H1 (cell line): ENCODE measurements at regions not wholly inside any gene's neighbourhood (a gene's known extent, or its start where the extent isn't known, plus 50 kb on each side); places are given as distances from the start of the nearest gene placed in this dataset.

Experiments
- CTCF ChIA-PET: fragments of 300-600 bp; sonication (Branson Sonifier 250); formaldehyde crosslinking; loops from one replicate; lab custom pipeline; 2021; ENCODE audit not compliant: partially characterized antibody; lab: Charles Lee
- POLR2A ChIA-PET: fragments of 300-600 bp; sonication (Branson Sonifier 250); formaldehyde crosslinking; loops from one replicate; lab custom pipeline; 2021; ENCODE audit warnings: inconsistent platforms; ENCODE audit not compliant: partially characterized antibody; lab: Charles Lee
- DNase-seq, 2 experiments: peaks; one replicate each; pipeline versions ENCODE4 v3.0.0 to v3.0.0-alpha.2; 2010 to 2022; ENCODE audit warnings: low spot score in 2 of 2, low read depth in 1 of 2, mixed read lengths in 1 of 2
- FAIRE-seq: peaks from 2 replicates; lab custom pipeline; 2011; peaks lifted over from hg19 to GRCh38; lab: Jason Lieb, UNC
- H2AFZ ChIP-seq: 2 replicates; pipeline ENCODE4 v1.8.1; 2012; ENCODE audit warnings: low read length, inconsistent platforms
- H2AK5ac ChIP-seq: 2 replicates; pipeline ENCODE4 v1.6.1; 2013; ENCODE audit warnings: low read depth, low read length
- H2BK120ac ChIP-seq: replicated peaks from 2 replicates; pipeline ENCODE3; 2013; ENCODE audit warnings: low read depth, low read length, inconsistent platforms
- H2BK12ac ChIP-seq: 2 replicates; pipeline ENCODE4 v1.6.1; 2013; ENCODE audit warnings: low read depth, low read length
- H2BK15ac ChIP-seq: 2 replicates; pipeline ENCODE4 v1.6.1; 2013; ENCODE audit warnings: low read length
- H2BK20ac ChIP-seq: 2 replicates; pipeline ENCODE4 v1.6.1; 2013; ENCODE audit warnings: low read length
- H2BK5ac ChIP-seq: 2 replicates; pipeline ENCODE4 v1.6.1; 2013; ENCODE audit warnings: low read depth, low read length
- H3K14ac ChIP-seq: 2 replicates; pipeline ENCODE4 v1.6.1; 2013; ENCODE audit warnings: inconsistent platforms; ENCODE audit not compliant: insufficient read length
- H3K18ac ChIP-seq: 2 replicates; pipeline ENCODE4 v1.6.1; 2013; ENCODE audit warnings: low read length; ENCODE audit errors: extremely low read depth
- H3K23ac ChIP-seq: 2 replicates; pipeline ENCODE4 v1.6.1; 2013; ENCODE audit warnings: inconsistent platforms; ENCODE audit not compliant: insufficient read length
- H3K23me2 ChIP-seq: 2 replicates; pipeline ENCODE4 v1.6.1; 2013; ENCODE audit warnings: low read depth, low read length
- H3K27ac ChIP-seq: 2 replicates; pipeline ENCODE4 v1.6.1; 2011; ENCODE audit warnings: low read depth, low read length, inconsistent platforms
- H3K27me3 ChIP-seq, 4 experiments: replicated peaks in 1 of 4; 1 replicate in 1 of 4; 2 replicates in 3 of 4; pipeline versions ENCODE4 v1.6.1 to v1.8.1; 2011 to 2013; ENCODE audit warnings: low read length in 3 of 4, mild to moderate bottlenecking in 3 of 4, inconsistent platforms in 2 of 4, mixed read lengths in 2 of 4, moderate library complexity in 1 of 4; ENCODE audit not compliant: control insufficient read depth in 3 of 4, insufficient read depth in 3 of 4; ENCODE audit errors: extremely low read depth in 1 of 4
- H3K36me3 ChIP-seq, 4 experiments: 2 replicates each; pipeline versions ENCODE4 v1.6.1 to v1.8.1; 2011 to 2013; ENCODE audit warnings: mild to moderate bottlenecking in 4 of 4, low read length in 3 of 4, moderate library complexity in 2 of 4, control low read depth in 1 of 4, inconsistent platforms in 1 of 4; ENCODE audit not compliant: insufficient read depth in 4 of 4, control insufficient read depth in 2 of 4
- H3K4ac ChIP-seq: replicated peaks from 2 replicates; pipeline ENCODE3; 2013; ENCODE audit warnings: low read length, low read depth, mixed read lengths, inconsistent platforms; ENCODE audit not compliant: insufficient read length
- H3K4me1 ChIP-seq, 4 experiments: replicated peaks in 1 of 4; 1 replicate in 1 of 4; 2 replicates in 3 of 4; pipeline versions ENCODE4 v1.6.1 to v1.8.1; 2011 to 2013; ENCODE audit warnings: low read length in 3 of 4, inconsistent platforms in 2 of 4, mixed read lengths in 1 of 4; ENCODE audit not compliant: insufficient read depth in 4 of 4, control insufficient read depth in 3 of 4
- H3K4me2 ChIP-seq, 2 experiments: 2 replicates each; pipeline versions ENCODE4 v1.6.1 to v1.8.1; 2011 to 2013; ENCODE audit warnings: low read depth in 2 of 2, low read length in 2 of 2, control low read depth in 1 of 2, inconsistent platforms in 1 of 2, mild to moderate bottlenecking in 1 of 2; ENCODE audit not compliant: insufficient read depth in 1 of 2
- H3K4me3 ChIP-seq, 4 experiments: fragments of 200-600, 300-600 bp in 1 of 4; sonication (generic), shearing (Covaris generic), sonication (Bioruptor Twin) in 1 of 4; 2 replicates each; pipeline versions ENCODE4 v1.5.1 to v1.8.1; 2011 to 2016; ENCODE audit warnings: low read length in 4 of 4, low read depth in 3 of 4, control low read depth in 2 of 4, inconsistent platforms in 2 of 4, mild to moderate bottlenecking in 2 of 4, mixed read lengths in 1 of 4, moderate library complexity in 1 of 4; ENCODE audit not compliant: insufficient read depth in 2 of 4; ENCODE audit errors: extremely low read depth in 1 of 4
- H3K56ac ChIP-seq: replicated peaks from 2 replicates; pipeline ENCODE3; 2013; ENCODE audit warnings: low read depth, mild to moderate bottlenecking, mixed read lengths, low read length, inconsistent platforms; ENCODE audit not compliant: insufficient read length
- H3K79me1 ChIP-seq: 2 replicates; pipeline ENCODE4 v1.6.1; 2013; ENCODE audit warnings: low read depth, low read length, control low read depth
- H3K79me2 ChIP-seq, 2 experiments: 2 replicates each; pipeline versions ENCODE4 v1.6.1 to v1.8.1; 2012 to 2013; ENCODE audit warnings: low read length in 2 of 2, mild to moderate bottlenecking in 2 of 2, inconsistent platforms in 1 of 2; ENCODE audit not compliant: insufficient read depth in 2 of 2, control insufficient read depth in 1 of 2
- H3K9ac ChIP-seq, 4 experiments: replicated peaks in 1 of 4; 1 replicate in 1 of 4; 2 replicates in 3 of 4; pipeline versions ENCODE4 v1.6.1 to v1.8.1; 2011 to 2013; ENCODE audit warnings: low read depth in 3 of 4, low read length in 3 of 4, control low read depth in 2 of 4, mild to moderate bottlenecking in 2 of 4, moderate library complexity in 2 of 4, inconsistent platforms in 1 of 4; ENCODE audit errors: extremely low read depth in 1 of 4
- H3K9me3 ChIP-seq, 2 experiments: 2 replicates each; pipeline versions ENCODE4 v1.6.1 to v1.8.1; 2012 to 2013; ENCODE audit warnings: mild to moderate bottlenecking in 2 of 2, moderate library complexity in 2 of 2, control low read depth in 1 of 2, inconsistent platforms in 1 of 2, low read depth in 1 of 2, low read length in 1 of 2, mixed read lengths in 1 of 2; ENCODE audit not compliant: insufficient read depth in 2 of 2
- H4K20me1 ChIP-seq, 2 experiments: replicated peaks in 1 of 2; 2 replicates each; pipeline versions ENCODE3 to v1.8.1; 2011 to 2013; ENCODE audit warnings: inconsistent platforms in 2 of 2, low read length in 2 of 2, mild to moderate bottlenecking in 1 of 2; ENCODE audit not compliant: insufficient read depth in 2 of 2, control insufficient read depth in 1 of 2
- H4K5ac ChIP-seq: 2 replicates; pipeline ENCODE4 v1.6.1; 2013; ENCODE audit warnings: low read length, low read depth, mixed read lengths, inconsistent platforms; ENCODE audit not compliant: insufficient read length
- H4K8ac ChIP-seq: 2 replicates; pipeline ENCODE4 v1.8.0; 2013; ENCODE audit warnings: mild to moderate bottlenecking, moderate library complexity, low read length, inconsistent platforms; ENCODE audit not compliant: insufficient read depth; ENCODE audit errors: extremely low read depth
- H4K91ac ChIP-seq: replicated peaks from 2 replicates; pipeline ENCODE3; 2013; ENCODE audit warnings: low read length, mixed read lengths, inconsistent platforms; ENCODE audit not compliant: insufficient read length
- FOSL1 ChIP-seq: IDR thresholded peaks from 2 replicates; pipeline ENCODE4 v1.6.1; 2011; ENCODE audit warnings: mild to moderate bottlenecking, low read depth, low read length, moderate library complexity; ENCODE audit not compliant: insufficient read depth
- GTF2F1 ChIP-seq: IDR thresholded peaks from 2 replicates; pipeline ENCODE4 v1.6.1; 2012; ENCODE audit warnings: low read depth, low read length, improper control_type of control experiment, borderline replicate concordance
- TBP ChIP-seq: IDR thresholded peaks from 2 replicates; pipeline ENCODE4 v1.6.1; 2011; ENCODE audit warnings: low read depth, low read length, improper control_type of control experiment
- WGBS, 2 experiments: shearing (Covaris generic) in 1 of 2; methylation state at CpG; one replicate each; pipeline versions ENCODE4 v1.1.6 to v1.1.7; 2013 to 2015; ENCODE audit warnings: low lambda C conversion rate in 2 of 2, mixed read lengths in 2 of 2, inconsistent platforms in 1 of 2, low coverage in 1 of 2, missing lambda C conversion rate in 1 of 2; ENCODE audit not compliant: insufficient replicate concordance in 2 of 2, insufficient coverage in 1 of 2, insufficient read length in 1 of 2; ENCODE audit errors: extremely low coverage in 1 of 2, missing lambda C conversion rate in 1 of 2; 5-methylcytosine and 5-hydroxymethylcytosine counted together

DNA sequence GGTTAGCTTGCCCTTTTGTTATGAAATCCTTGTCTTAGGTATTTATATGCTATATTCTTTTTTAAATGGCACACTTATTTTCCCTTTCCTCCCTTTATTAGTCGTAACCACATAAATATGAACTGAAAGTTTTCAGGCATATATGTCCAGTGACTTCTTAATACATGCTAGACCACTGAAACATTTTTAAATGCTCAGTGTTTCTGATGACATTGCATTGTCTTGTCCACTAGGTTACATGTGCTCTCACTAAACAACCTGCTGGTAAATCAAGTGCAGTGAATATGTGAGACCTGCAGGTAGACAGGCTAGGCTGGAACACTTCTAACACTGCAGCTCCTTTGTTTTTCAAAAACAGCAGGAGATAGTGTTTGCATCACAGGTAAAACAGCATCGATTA lies 332.6 kb upstream of the DACH1 start:
- Histone ChIP-seq H2BK20ac (no peak overlapping the region), H3K56ac (no peak overlapping the region), H3K18ac (no peak overlapping the region), H4K20me1 (no peaks in the 10 kb centered on the region), H3K79me1 (no peaks in the 10 kb centered on the region), H2BK5ac (no peak overlapping the region), H3K27ac (no peak overlapping the region), H4K5ac (no peak overlapping the region), H3K14ac (no peak overlapping the region), H3K4me3 (no peak overlapping the region), H3K23me2 (no peaks in the 10 kb centered on the region), H3K36me3 (no peaks in the 10 kb centered on the region), H2BK12ac (no peak overlapping the region), H3K4me1 (no peaks in the 10 kb centered on the region), H3K4ac (no peak overlapping the region), H2AFZ (no peak overlapping the region), H2BK120ac (no peak overlapping the region), H3K9me3 (no peaks in the 10 kb centered on the region), H3K79me2 (no peaks in the 10 kb centered on the region), H3K27me3 (no peaks in the 10 kb centered on the region), H3K9ac (no peak overlapping the region), H3K4me2 (no peak overlapping the region), H3K23ac (no peak overlapping the region), H2AK5ac (no peak overlapping the region), H2BK15ac (no peak overlapping the region), H4K8ac (no peak overlapping the region), H4K91ac (no peak overlapping the region)
- DNase-seq (no peak), FAIRE-seq (no peak)
- WGBS, 2 experiments = 50% methylated on average over 2 of the region's 2 CpGs; no CpG with 5 or more reads in 1 of the 2 experiments
- POLR2A ChIA-PET = no interaction called here
- CTCF ChIA-PET = interaction anchor here (1.1 to 1.7 kb wide), 2 partner anchors 10 to 22 kb away, joined by 3 to 5 read pairs; no protein-coding TSS in a partner anchor
- TF ChIP-seq TBP (no peak), FOSL1 (no peak), GTF2F1 (no peak)
